ENCODE measurements at regions not wholly inside any gene's neighbourhood (a gene's known extent, or its start where the extent isn't known, plus 50 kb on each side); places are given as distances from the start of the nearest gene placed in this dataset.

DNA sequence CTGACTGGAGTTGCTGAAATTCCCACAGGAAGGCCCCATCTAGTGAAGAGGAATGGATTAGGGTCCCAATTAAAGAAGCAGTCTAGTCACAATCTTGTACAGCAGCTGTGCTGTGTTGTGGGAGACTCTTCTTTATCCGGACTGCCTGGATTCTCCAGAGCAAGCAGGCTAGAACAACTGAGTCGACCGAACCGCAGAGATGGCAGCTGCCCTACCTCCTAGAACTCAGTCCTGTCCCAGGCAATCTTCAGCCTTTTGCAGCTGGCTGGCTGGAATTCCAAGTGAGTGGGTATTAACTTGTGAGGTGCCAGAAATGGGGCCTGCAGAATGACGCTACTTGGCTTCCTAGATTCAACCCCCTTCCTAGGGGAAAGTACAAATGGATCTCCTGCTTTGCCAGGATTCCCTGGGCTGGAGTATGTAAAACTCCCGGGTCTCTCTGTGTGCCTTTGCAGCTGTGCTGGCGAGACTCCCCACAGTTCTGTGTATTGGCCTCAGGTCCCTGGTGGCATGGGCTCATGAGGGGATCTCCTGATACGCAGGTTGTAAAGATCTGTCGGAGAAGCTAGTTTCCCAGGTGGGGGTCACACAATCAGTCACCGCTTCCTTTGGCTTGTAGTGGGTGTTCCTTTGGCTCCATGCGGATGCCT is 1952.6 kb upstream of the LRRTM1 start:
- no peaks in the 10 kb centered on the region for H3K79me2 ChIP-seq (ENCODE audit: control insufficient read depth, low read length)
- no peaks in the 10 kb centered on the region for H3K4me1 ChIP-seq (ENCODE audit: control insufficient read depth, low read length)
- H3K27me3 ChIP-seq (ENCODE audit: control insufficient read depth, low read length) = no peaks in the 10 kb centered on the region
- no peak overlapping the region for H3K27ac ChIP-seq (ENCODE audit: low read depth, low read length)
- no peaks in the 10 kb centered on the region for H4K20me1 ChIP-seq (ENCODE audit: control insufficient read depth, insufficient read depth, low read depth, low read length)
- no peak overlapping the region for H3K4me3 ChIP-seq (ENCODE audit: low read length)
- no peaks in the 10 kb centered on the region for H3F3A ChIP-seq (ENCODE audit: control insufficient read depth, insufficient read depth)
- no peak for TF ChIP-seq CTCF (IDR thresholded peaks at IDR 0.05; ENCODE audit: low read depth, low read length, poor library complexity, severe bottlenecking)
- H3K36me3 ChIP-seq (ENCODE audit: control insufficient read depth, low read length) = no peaks in the 10 kb centered on the region
- H3K9me2 ChIP-seq (replicated peaks; ENCODE audit: control insufficient read depth, low read length) = no peaks in the 10 kb centered on the region
- H3K9me3 ChIP-seq (ENCODE audit: control insufficient read depth, insufficient read depth, low read length) = peaks cover 4% of the 10 kb centered on the region; the same call in 1 of the 2 replicates
- no peak overlapping the region for H3K4me2 ChIP-seq (ENCODE audit: low read length)

- no peak for TF ChIP-seq CTCF (IDR thresholded peaks at IDR 0.05; ENCODE audit: low read depth, low read length, poor library complexity, severe bottlenecking)
- no peak for TF ChIP-seq EZH2phosphoT487 (IDR thresholded peaks at IDR 0.05; ENCODE audit: borderline replicate concordance, low read length)
- peaks cover 4% of the 10 kb centered on the region; the same call in 1 of the 2 replicates for H3K9me3 ChIP-seq (ENCODE audit: control insufficient read depth, insufficient read depth, low read length)
- no peaks in the 10 kb centered on the region for H3F3A ChIP-seq (ENCODE audit: control insufficient read depth, insufficient read depth)
- no peaks in the 10 kb centered on the region for H3K27me3 ChIP-seq (ENCODE audit: control insufficient read depth, low read length)
- H3K27ac ChIP-seq (ENCODE audit: low read depth, low read length) = no peak overlapping the region
- H4K20me1 ChIP-seq (ENCODE audit: control insufficient read depth, insufficient read depth, low read depth, low read length) = no peaks in the 10 kb centered on the region
- no peaks in the 10 kb centered on the region for H3K4me1 ChIP-seq (ENCODE audit: control insufficient read depth, low read length)
- no peaks in the 10 kb centered on the region for H3K79me2 ChIP-seq (ENCODE audit: control insufficient read depth, low read length)
- no peak overlapping the region for H3K4me2 ChIP-seq (ENCODE audit: low read length)
- no peaks in the 10 kb centered on the region for H3K36me3 ChIP-seq (ENCODE audit: control insufficient read depth, low read length)
- no peak overlapping the region for H3K4me3 ChIP-seq (ENCODE audit: low read length)
- no peaks in the 10 kb centered on the region for H3K9me2 ChIP-seq (replicated peaks; ENCODE audit: control insufficient read depth, low read length)
These were observed 1951.7 kb upstream of the LRRTM1 start for GRCh38 chr2:82256288-82256687.

GRCh38 chr2:82254728-82255127 is 1950.2 kb upstream of the LRRTM1 start:
- Histone ChIP-seq H3K9me2 (replicated peaks; ENCODE audit: control insufficient read depth, low read length) (no peaks in the 10 kb centered on the region), H3K27ac (ENCODE audit: low read depth, low read length) (no peak overlapping the region), H3K4me2 (ENCODE audit: low read length) (no peak overlapping the region), H3K4me1 (ENCODE audit: control insufficient read depth, low read length) (no peaks in the 10 kb centered on the region), H3F3A (ENCODE audit: control insufficient read depth, insufficient read depth) (no peaks in the 10 kb centered on the region), H3K9me3 (ENCODE audit: control insufficient read depth, insufficient read depth, low read length) (peaks cover 4% of the 10 kb centered on the region; the same call in 1 of the 2 replicates), H3K27me3 (ENCODE audit: control insufficient read depth, low read length) (no peaks in the 10 kb centered on the region), H4K20me1 (ENCODE audit: control insufficient read depth, insufficient read depth, low read depth, low read length) (no peaks in the 10 kb centered on the region), H3K36me3 (ENCODE audit: control insufficient read depth, low read length) (no peaks in the 10 kb centered on the region), H3K79me2 (ENCODE audit: control insufficient read depth, low read length) (no peaks in the 10 kb centered on the region), H3K4me3 (ENCODE audit: low read length) (no peak overlapping the region)
- no peak for TF ChIP-seq CTCF (IDR thresholded peaks at IDR 0.05; ENCODE audit: low read depth, low read length, poor library complexity, severe bottlenecking)
- TF ChIP-seq EZH2phosphoT487 (IDR thresholded peaks at IDR 0.05; ENCODE audit: borderline replicate concordance, low read length) = no peak

Data from DOHH2 (cell line).